SIG-M5 treated with dmso at 0.1 percent for 504 hours (cell line): ENCODE measurements at regions not wholly inside any gene's neighbourhood (a gene's known extent, or its start where the extent isn't known, plus 50 kb on each side); places are given as distances from the start of the nearest gene placed in this dataset.
"Not testable (repeated sequence)": the region's sequence is repeated elsewhere in the genome, so short reads cannot be mapped to it uniquely, and the experiment has no call there.

Experiments used
- DNase-seq: peaks from one replicate; lab custom pipeline; 2025; ENCODE audit not compliant: unreplicated experiment; lab: John Stamatoyannopoulos, UW

- no peak for DNase-seq
These were observed 379.9 kb downstream of the AEBP2 start for GRCh38 chr12:19819231-19819630.

DNA sequence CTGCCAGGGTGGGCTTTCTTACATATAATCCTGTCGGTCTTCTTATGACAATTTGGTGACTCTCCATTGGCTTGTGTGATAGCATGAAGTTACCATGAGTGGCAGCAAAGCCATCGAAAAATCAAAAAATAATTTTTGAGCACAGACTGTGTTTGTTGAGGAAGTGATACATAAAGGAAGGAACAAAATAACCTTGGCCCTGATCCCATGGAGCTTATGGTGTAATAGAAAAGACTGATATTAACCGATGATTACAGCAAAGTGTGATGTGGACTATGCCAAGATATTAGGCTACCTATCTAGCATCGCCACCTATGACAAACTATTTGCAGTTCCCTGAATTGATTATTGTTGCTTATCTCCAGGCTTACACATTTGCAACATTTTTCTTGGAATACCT is 383.2 kb downstream of the AEBP2 start:
- DNase-seq = no peak

GRCh38 chr12:19823326-19823725 is 384.0 kb downstream of the AEBP2 start:
- DNase-seq = not testable (repeated sequence)

GRCh38 chr12:19826980-19827550 is 387.8 kb downstream of the AEBP2 start:
- no peak for DNase-seq

DNA sequence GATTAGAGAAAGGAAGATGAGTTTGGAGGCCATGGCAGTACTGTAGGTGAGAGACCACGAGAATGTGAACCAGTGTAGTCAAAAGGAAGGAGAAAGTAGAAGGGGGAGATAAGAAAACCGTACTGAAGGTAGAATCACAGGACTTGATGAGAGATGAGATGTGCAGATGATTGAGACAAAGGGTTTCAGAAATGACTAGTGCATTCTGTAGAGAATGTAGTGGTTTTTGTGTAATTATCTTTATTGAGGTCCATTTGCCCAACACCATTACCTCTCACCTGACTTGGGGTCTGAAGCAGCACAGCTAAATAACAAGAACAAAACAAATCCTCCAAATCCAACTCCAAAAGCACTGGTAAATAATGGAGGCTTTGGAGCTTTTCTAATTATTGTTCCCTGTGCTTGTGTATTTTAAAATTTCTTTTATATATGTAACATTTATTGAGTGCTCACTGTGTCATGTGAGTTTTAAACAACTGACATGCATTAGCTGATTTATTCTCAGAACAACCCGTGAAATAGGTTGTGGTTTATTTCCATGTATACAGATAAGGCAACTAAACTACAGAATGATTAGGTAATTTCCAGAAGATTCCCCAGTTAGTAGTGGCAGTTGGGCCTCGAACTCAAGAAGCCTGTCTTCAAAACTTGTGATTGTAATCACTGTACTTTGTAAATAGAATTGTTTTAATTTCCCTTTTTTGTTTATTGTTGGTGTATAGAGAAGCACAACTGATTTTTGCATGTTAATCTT is 390.0 kb downstream of the AEBP2 start:
- no peak for DNase-seq

GRCh38 chr12:19830446-19830845 is 391.2 kb downstream of the AEBP2 start:
- no peak for DNase-seq

DNA sequence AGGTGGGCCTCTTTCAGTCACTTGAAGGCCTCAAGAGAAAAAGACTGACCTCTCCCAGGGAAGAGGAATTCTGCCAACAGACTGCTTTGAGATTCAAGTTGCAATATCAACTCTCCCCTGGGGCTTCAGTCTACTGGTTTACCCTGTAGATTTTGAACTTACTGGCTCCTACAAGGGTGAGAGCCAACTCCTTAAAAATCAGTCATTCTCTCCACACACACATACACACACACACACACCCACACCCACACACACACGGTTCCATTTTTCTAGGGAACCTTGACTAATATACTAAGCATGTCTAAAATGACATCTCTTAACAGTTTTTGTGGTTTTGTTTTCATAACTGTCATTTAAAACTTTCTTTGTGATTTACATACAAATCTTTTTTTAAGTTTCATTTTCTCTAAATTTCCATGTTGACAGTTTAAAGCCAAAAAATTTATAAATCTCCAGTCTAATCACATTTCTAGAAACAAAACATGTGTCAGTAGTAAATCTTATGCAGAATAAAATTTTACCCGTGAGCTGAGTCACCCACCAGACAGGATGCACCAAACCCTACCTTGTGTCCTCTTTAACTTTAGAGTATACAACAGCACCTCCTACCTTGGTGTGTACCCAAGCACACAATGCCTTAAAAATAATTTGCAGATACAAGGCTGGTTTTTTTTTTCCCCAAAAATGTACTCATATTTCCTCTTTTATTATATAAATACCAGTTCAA is 394.6 kb downstream of the AEBP2 start:
- no peak for DNase-seq

- DNase-seq = peak; percentile 9
These were observed 395.3 kb downstream of the AEBP2 start for GRCh38 chr12:19834592-19834991.

DNA sequence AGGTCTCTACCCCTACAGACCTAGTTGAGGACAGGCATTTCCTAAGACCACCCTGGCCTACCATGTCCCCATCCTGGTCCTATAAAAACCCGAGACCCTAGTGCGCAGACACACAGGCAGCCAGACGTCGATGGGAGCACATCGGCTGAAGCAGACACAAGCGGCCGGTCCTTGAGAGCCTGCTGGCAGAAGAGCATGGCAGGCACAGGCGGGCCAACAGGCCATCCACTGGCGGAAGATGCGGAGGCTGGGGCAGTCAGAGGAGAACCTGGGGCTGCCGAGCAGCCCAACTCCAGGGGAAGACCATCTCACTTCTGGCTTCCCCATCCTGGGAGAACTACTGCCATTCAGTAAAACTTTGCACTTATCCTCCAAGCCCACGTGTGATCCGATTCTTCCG is 396.8 kb downstream of the AEBP2 start:
- no peak for DNase-seq

GRCh38 chr12:19836456-19836855 is 397.2 kb downstream of the AEBP2 start:
- no peak for DNase-seq

- no peak for DNase-seq
These were observed 398.3 kb downstream of the AEBP2 start for GRCh38 chr12:19837543-19837942.

DNA sequence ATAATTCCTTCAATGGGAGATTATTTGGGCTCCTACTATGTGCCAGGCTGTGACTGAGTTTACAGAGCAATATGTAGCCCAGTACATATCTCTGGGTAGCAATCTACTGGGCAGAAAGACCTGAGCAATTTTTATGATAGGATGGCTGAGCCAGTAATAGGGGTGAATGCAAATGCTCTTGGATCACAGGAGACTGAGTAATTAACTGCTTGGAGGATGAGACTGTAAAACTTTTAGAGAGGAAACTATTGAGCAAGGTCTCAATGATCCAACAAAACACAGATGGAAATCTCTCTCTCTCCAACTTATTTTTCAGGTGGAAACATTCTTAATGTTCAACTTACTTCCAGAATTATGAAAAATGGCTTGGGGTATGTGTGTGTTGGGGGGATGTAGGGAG is 402.2 kb downstream of the AEBP2 start:
- DNase-seq = no peak

DNA sequence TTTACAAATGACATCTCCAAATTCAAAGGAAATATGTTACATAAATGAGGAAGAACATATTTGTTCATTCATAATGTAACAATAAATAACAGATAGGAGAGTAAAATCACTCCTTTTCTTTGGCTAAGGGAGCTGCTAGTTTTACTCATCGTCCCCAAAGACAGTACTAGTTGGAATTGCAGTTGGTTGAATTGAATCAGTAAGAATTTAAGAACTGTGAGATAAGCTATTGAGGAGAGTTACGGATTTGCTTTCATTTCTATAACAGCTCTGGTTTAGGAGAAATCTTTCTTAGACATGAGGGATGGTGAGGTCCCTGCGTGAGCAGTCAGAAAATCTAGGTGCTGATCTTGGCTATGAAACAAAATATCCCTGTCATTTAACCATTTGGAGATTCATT is 402.8 kb downstream of the AEBP2 start:
- DNase-seq = no peak

DNA sequence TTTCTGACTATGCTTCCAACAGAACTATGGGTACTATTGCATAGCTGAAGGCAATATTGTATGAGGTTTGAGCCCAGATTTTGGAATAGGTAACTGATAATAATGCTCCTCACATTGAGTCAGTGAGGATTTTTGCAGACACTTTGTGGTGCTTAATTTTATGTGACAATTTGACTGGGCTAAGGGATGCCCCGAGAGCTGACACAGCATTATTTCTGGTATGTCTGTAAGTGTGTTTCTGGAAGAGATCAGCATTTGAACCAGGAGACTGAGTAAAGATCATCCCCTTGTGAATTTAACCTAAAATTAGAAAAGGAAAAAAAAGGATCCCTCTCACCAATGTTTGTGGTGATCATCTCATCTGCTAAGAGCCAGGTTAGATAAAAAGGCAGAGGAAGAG is 404.9 kb downstream of the AEBP2 start:
- DNase-seq = no peak

DNA sequence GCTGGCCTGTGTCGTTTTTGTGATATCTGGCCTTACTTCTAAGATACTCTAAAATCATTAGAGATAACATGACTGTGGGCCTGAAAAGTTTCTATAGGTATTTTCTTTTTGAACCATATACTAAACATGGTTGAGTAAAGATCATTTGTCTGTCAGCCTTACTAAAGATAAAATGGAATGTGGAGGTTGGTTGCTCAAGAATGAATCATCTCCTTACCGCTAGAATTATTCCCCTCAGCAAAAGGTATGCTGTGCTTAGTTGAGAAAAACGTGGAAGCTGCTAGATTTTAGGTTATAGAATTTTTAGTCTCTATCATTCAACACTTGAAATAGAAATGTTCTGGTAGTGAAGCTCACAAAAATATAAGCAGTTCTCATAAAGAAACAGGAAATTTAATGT is 407.3 kb downstream of the AEBP2 start:
- DNase-seq = peak; percentile 14

GRCh38 chr12:19847294-19848059 is 408.2 kb downstream of the AEBP2 start:
- DNase-seq = peak; percentile 11

DNA sequence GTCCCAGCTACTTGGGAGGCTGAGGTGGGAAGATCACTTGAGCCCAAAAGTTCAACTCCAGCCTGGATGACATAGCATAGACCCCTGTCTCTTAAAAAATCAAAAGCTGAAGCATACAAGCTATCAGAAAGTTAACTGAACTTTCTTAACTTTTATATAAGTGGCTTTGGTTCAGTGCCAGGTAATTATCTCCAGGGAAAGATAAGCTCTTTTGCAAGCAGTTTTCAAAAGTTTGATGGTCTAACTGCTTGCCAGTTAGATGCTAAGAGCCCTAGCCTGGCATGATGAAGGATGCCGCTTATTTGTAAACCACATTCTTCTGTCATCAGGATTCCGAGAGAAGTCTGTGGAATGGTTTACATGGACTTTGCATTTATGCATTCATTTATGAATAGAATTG is 409.1 kb downstream of the AEBP2 start:
- no peak for DNase-seq

GRCh38 chr12:19849208-19849607 is 409.9 kb downstream of the AEBP2 start:
- no peak for DNase-seq

- no peak for DNase-seq
These were observed 411.2 kb downstream of the AEBP2 start for GRCh38 chr12:19850346-19851065.

DNA sequence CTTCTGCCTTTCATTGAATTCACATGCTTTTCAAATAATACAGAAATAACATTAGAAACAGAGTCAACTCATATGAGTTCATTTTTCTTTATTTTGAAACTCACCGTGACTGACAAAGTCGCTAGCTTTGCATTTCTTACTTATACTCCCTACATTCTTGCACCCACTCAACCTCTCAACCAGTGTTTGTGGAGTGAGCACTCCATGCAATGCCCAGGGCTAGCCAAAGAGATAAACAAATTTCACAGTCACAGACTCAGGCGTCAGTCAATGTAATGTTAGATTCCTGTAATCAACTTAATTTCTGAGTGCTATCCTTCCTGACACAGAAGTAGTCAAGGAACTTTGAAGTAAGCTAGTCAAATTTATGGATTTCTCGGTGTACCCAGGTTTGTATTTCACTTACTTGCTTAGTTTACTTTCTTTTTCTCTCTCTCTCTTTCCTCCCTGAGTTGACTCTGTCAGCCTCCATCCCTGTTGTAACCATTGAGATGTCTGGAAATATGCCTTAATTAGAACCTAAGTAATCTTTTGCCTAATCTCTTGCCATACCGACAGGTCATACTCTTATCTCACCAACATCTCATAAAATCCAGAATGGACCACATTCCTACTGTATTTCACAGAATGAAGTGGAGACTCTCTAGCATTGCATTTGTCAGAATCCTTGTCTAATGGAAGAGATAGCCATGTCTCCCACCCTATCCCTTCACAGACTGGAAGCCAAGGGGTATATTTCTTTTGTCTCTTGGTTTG is 413.0 kb downstream of the AEBP2 start:
- DNase-seq = no peak
